A673 (cell line): ENCODE measurements at regions not wholly inside any gene's neighbourhood (a gene's known extent, or its start where the extent isn't known, plus 50 kb on each side); places are given as distances from the start of the nearest gene placed in this dataset.
A peak's percentile ranks its signal among the peaks of the same experiment; 100 is the strongest.

Experiments
- BruUV-seq: library from RNA; stranded (reverse); fragments of 400-500 nt; replicated peaks from 2 replicates; lab custom pipeline; 2021; lab: Mats Ljungman, UMichigan
- CTCF ChIA-PET: fragments of 300-600 bp; sonication (Branson Sonifier 250); formaldehyde crosslinking; loops from one replicate; lab custom pipeline; 2022; ENCODE audit warnings: antibody characterized with exemption; lab: Charles Lee
- POLR2A ChIA-PET: fragments of 300-600 bp; sonication (Branson Sonifier 250); formaldehyde crosslinking; loops from one replicate; lab custom pipeline; 2022; ENCODE audit warnings: antibody characterized with exemption; ENCODE audit not compliant: low non-redundant PET; lab: Charles Lee
- DNase-seq: peaks from one replicate; pipeline ENCODE4 v3.0.0-alpha.2; 2015; ENCODE audit warnings: low spot score
- H3K27ac ChIP-seq: fragments of 200-600 bp; sonication (generic); 2 replicates; pipeline ENCODE4 v1.5.1; 2016; ENCODE audit warnings: mixed run types, low read depth, mild to moderate bottlenecking, mixed read lengths, antibody characterized with exemption, low read length; ENCODE audit not compliant: poor library complexity, severe bottlenecking
- H3K27me3 ChIP-seq: fragments of 200-600 bp; sonication (generic); replicated peaks from 2 replicates; pipeline ENCODE4 v1.6.1; 2017; ENCODE audit warnings: mixed run types, low read depth, mild to moderate bottlenecking, mixed read lengths, antibody characterized with exemption, low read length; ENCODE audit not compliant: insufficient read depth, poor library complexity
- H3K36me3 ChIP-seq: fragments of 200-600 bp; sonication (generic); 2 replicates; pipeline ENCODE4 v1.6.1; 2016; ENCODE audit warnings: mixed run types, mild to moderate bottlenecking, mixed read lengths, antibody characterized with exemption, low read length; ENCODE audit not compliant: insufficient read depth, poor library complexity, severe bottlenecking
- H3K4me1 ChIP-seq: fragments of 200-600 bp; sonication (generic); 2 replicates; pipeline ENCODE4 v1.6.1; 2017; ENCODE audit warnings: mixed run types, mild to moderate bottlenecking, mixed read lengths, antibody characterized with exemption, low read length; ENCODE audit not compliant: insufficient read depth, poor library complexity, severe bottlenecking
- H3K4me3 ChIP-seq: fragments of 200-600 bp; sonication (generic); 2 replicates; pipeline ENCODE4 v1.5.1; 2016; ENCODE audit warnings: low read depth, mixed run types, mild to moderate bottlenecking, mixed read lengths, low read length; ENCODE audit not compliant: poor library complexity, severe bottlenecking
- H3K9me3 ChIP-seq: fragments of 200-600 bp; sonication (generic); 2 replicates; pipeline ENCODE4 v1.6.1; 2016; ENCODE audit warnings: mixed run types, low read depth, mild to moderate bottlenecking, mixed read lengths, antibody characterized with exemption, low read length; ENCODE audit not compliant: poor library complexity, severe bottlenecking
- EZH2 ChIP-seq: fragments of 200-600 bp; sonication (generic); IDR thresholded peaks from 2 replicates; pipeline ENCODE4 v1.6.1; 2017; ENCODE audit warnings: borderline replicate concordance, low read depth, mild to moderate bottlenecking, mixed read lengths, antibody characterized with exemption, low read length; ENCODE audit not compliant: poor library complexity, severe bottlenecking
- intact Hi-C: fragments of 100-400 bp; cut with micrococcal nuclease; formaldehyde crosslinking; loops from one replicate; pipeline ENCODE4 v1.10.0; 2022; ENCODE audit not compliant: unreplicated experiment
- TF ChIP-seq, protein P1 (sequence below): fragments of 300-800, 200-600 bp; sonication (generic); conservative IDR thresholded peaks from 2 replicates; pipeline ENCODE4 v1.5.1; 2017; ENCODE audit warnings: low read depth, mild to moderate bottlenecking, antibody characterized with exemption, low read length, moderate library complexity, mixed read lengths

DNA sequence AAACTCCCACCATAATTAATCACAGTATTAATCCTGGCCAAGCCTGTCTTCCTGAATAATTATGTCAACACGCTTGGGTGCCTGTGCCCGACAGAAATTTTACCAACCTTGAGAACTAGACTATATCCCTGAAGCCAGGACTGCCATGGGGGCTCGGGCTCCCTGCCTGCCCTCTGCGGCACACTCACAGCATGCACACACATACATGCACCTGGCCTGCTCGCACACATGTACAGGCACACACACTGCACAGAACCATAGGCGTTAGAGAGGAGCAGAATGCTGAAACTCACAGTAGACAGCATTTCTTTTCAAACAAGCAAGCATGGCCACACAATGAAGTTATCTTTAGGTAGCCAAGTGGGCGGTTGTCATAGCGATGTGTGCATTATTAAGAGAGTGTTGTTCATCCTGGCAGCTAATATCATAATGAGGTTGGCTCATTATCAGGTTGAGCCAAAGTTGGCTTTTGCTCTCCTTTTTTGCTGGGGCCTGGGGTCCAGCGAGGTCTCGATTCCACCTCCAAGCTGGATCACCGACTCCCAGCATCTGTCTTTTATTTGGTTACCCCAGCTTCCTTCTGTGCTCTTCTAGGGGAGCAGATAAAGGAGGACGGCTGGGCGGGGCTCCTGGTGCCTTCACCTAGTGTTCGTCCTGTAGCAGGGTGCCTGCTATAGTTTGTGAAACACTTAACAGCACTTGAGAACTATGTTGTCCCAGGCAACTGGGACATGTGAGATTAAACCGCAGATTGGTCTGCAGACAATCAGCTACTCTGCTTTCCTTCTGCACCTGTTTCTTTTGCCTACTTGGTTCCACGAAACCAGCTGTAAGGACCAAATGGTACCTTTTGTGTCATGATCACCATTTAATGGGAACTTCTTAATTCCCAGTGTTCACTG, 91.4 kb downstream of the ZNF621 start:
- Histone ChIP-seq H3K4me3 (peak overlapping the region; percentile 31), H3K9me3 (no peaks in the 10 kb centered on the region), H3K27ac (peak overlapping the region; percentile 71), H3K27me3 (no peaks in the 10 kb centered on the region), H3K4me1 (peaks cover 22% of the 10 kb centered on the region), H3K36me3 (no peaks in the 10 kb centered on the region)
- ChIA-PET POLR2A (interaction anchor here (0.6 kb wide), 1 partner anchor 1772 kb away, joined by 4 read pairs; no protein-coding TSS in a partner anchor), CTCF (no interaction called here)
- no peak for TF ChIP-seq EZH2
- TF ChIP-seq, protein P1, sequence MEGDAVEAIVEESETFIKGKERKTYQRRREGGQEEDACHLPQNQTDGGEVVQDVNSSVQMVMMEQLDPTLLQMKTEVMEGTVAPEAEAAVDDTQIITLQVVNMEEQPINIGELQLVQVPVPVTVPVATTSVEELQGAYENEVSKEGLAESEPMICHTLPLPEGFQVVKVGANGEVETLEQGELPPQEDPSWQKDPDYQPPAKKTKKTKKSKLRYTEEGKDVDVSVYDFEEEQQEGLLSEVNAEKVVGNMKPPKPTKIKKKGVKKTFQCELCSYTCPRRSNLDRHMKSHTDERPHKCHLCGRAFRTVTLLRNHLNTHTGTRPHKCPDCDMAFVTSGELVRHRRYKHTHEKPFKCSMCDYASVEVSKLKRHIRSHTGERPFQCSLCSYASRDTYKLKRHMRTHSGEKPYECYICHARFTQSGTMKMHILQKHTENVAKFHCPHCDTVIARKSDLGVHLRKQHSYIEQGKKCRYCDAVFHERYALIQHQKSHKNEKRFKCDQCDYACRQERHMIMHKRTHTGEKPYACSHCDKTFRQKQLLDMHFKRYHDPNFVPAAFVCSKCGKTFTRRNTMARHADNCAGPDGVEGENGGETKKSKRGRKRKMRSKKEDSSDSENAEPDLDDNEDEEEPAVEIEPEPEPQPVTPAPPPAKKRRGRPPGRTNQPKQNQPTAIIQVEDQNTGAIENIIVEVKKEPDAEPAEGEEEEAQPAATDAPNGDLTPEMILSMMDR: no peak
- intact Hi-C loops: no loop called here
- no peak for DNase-seq
- no TSS peak for BruUV-seq

DNA sequence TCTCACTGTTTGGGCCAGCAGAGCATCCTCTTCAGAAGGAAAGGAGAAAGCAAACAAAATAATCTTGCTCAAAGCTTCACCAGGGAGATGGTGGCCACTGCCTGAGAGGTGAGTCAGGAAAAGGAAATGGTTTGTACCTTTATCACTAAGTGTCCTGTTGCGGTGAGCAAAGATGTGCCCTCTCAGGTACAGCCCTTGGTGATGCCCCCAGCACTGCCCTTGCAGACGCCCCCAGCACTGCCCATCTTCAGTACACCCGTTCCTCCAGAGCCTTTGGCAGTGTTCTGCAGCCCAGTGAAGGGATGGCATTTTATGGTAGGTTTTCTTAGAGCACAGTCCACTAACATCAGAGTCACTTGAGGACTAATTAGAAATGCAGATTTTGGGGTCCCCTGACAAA, 92.3 kb downstream of the ZNF621 start:
- Histone ChIP-seq H3K4me3 (no peak overlapping the region), H3K36me3 (no peaks in the 10 kb centered on the region), H3K9me3 (no peaks in the 10 kb centered on the region), H3K27ac (no peak overlapping the region), H3K4me1 (peaks cover 22% of the 10 kb centered on the region), H3K27me3 (no peaks in the 10 kb centered on the region)
- no TSS peak for BruUV-seq
- no peak for DNase-seq
- POLR2A ChIA-PET: no interaction called here
- CTCF ChIA-PET: no interaction called here
- TF ChIP-seq, protein P1: no peak
- TF ChIP-seq EZH2: no peak
- intact Hi-C loops: no loop called here

DNA sequence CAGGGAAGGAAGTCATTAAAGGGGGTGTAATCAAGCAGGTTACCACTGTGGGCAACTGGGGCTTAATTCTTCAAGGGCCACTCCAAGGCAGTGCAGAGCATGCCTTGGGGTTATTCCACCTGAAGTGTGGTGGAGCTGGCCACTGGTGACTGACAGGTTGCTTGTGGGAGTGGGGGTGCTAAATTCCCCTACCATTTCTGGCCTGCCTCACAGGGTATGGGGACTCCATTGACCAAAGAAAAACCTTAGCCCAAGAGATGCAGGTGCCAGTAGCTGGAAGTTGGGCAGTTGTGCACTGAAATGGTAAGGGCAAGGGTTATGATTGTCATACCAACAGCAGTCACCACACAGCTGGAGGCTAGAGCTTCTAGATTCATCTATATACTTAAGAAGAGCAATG, 93.4 kb downstream of the ZNF621 start:
- Histone ChIP-seq H3K4me3 (no peak overlapping the region), H3K27me3 (no peaks in the 10 kb centered on the region), H3K9me3 (peaks cover under 1% of the 10 kb centered on the region), H3K27ac (no peak overlapping the region), H3K4me1 (peaks cover 22% of the 10 kb centered on the region), H3K36me3 (no peaks in the 10 kb centered on the region)
- CTCF ChIA-PET: interaction anchor here (0.6 kb wide), 1 partner anchor 1260 kb away, joined by 4 read pairs; no protein-coding TSS in a partner anchor
- POLR2A ChIA-PET: no interaction called here
- TF ChIP-seq, protein P1: no peak
- no peak for TF ChIP-seq EZH2
- no peak for DNase-seq
- BruUV-seq: no TSS peak
- intact Hi-C loops: no loop called here
